Upper lobe of left lung (tissue), 4 donors: ENCODE measurements at regions not wholly inside any gene's neighbourhood (a gene's known extent, or its start where the extent isn't known, plus 50 kb on each side); places are given as distances from the start of the nearest gene placed in this dataset.

ENCODE experiments used
- CTCF ChIP-seq, 6 experiments: fragments of 450-650 bp in 4 of 6; fragments of 200-600 bp in 2 of 6; sonication (generic) in 2 of 6; IDR thresholded peaks; one replicate each; pipeline ENCODE4 v1.5.1; 2016 to 2019; ENCODE audit warnings: antibody characterized with exemption in 6 of 6
- POLR2A ChIP-seq, 4 donors: fragments of 450-650 bp; IDR thresholded peaks; one replicate each; pipeline ENCODE4 v1.5.1; 2016 to 2017; ENCODE audit warnings: antibody characterized with exemption in 4 of 4, mild to moderate bottlenecking in 2 of 4
- POLR2AphosphoS5 ChIP-seq, 2 donors: sonication (generic); formaldehyde crosslinking; IDR thresholded peaks; one replicate each; pipeline ENCODE4 v1.5.1; 2017; ENCODE audit warnings: antibody characterized with exemption in 2 of 2

- TF ChIP-seq CTCF (IDR thresholded peaks at IDR 0.05), result no peak
- TF ChIP-seq POLR2AphosphoS5 (IDR thresholded peaks at IDR 0.05), result no peak
- TF ChIP-seq POLR2A (IDR thresholded peaks at IDR 0.05), result no peak
Measured at GRCh38 chr3:166714206-166714605, 665.9 kb downstream of the ZBBX start.
